Adrenal gland (tissue), 5 donors: ENCODE measurements at regions not wholly inside any gene's neighbourhood (a gene's known extent, or its start where the extent isn't known, plus 50 kb on each side); places are given as distances from the start of the nearest gene placed in this dataset.

Source experiments
- CTCF ChIP-seq, 6 experiments: fragments of 450-650 bp in 4 of 6; fragments of 200-600 bp in 2 of 6; sonication (generic) in 1 of 6; IDR thresholded peaks; 1 replicate in 5 of 6; 2 replicates in 1 of 6; pipeline versions ENCODE4 v1.5.1 to v1.8.0; 2016 to 2021; ENCODE audit warnings: antibody characterized with exemption in 6 of 6, mild to moderate bottlenecking in 2 of 6, moderate library complexity in 1 of 6
- POLR2A ChIP-seq, 2 donors: fragments of 450-650 bp; IDR thresholded peaks; one replicate each; pipeline ENCODE4 v1.6.1; 2017; ENCODE audit warnings: antibody characterized with exemption in 2 of 2, mild to moderate bottlenecking in 2 of 2, moderate library complexity in 1 of 2
- donor health status: DM: no; HTN: no; CAD: no.

GRCh38 chr11:29530961-29531360 lies 485.9 kb downstream of the KCNA4 start:
- TF ChIP-seq CTCF (IDR thresholded peaks at IDR 0.05) (no peak), POLR2A (IDR thresholded peaks at IDR 0.05) (no peak)
